HG03520 (cell line): ENCODE measurements at regions not wholly inside any gene's neighbourhood (a gene's known extent, or its start where the extent isn't known, plus 50 kb on each side); places are given as distances from the start of the nearest gene placed in this dataset.

Experiments
- ATAC-seq: cut with Tn5 transposase; IDR thresholded peaks from one replicate; pipeline ENCODE4 v1.9.1; 2021; ENCODE audit warnings: mild to moderate bottlenecking, moderate library complexity; ENCODE audit not compliant: unreplicated experiment

GRCh38 chr12:108029051-108029835, 99.8 kb upstream of the WSCD2 start:
- ATAC-seq: no peak

GRCh38 chr12:108033090-108033489, 96.0 kb upstream of the WSCD2 start:
- ATAC-seq: no peak

- ATAC-seq: no peak
Measured at GRCh38 chr12:108035372-108035771, 93.7 kb upstream of the WSCD2 start.

GRCh38 chr12:108037960-108038359, 91.1 kb upstream of the WSCD2 start:
- ATAC-seq: no peak

GRCh38 chr12:108039794-108040193, 89.3 kb upstream of the WSCD2 start:
- no peak for ATAC-seq

- ATAC-seq: no peak
Measured at GRCh38 chr12:108040947-108041346, 88.1 kb upstream of the WSCD2 start.

- no peak for ATAC-seq
Measured at GRCh38 chr12:108043286-108043685, 85.8 kb upstream of the WSCD2 start.

GRCh38 chr12:108043750-108044533, 85.1 kb upstream of the WSCD2 start:
- no peak for ATAC-seq

GRCh38 chr12:108046135-108046534, 83.0 kb upstream of the WSCD2 start:
- ATAC-seq: no peak

- no peak for ATAC-seq
Measured at GRCh38 chr12:108046650-108047049, 82.4 kb upstream of the WSCD2 start.

- ATAC-seq: no peak
Measured at GRCh38 chr12:108047071-108047550, 82.0 kb upstream of the WSCD2 start.

- no peak for ATAC-seq
Measured at GRCh38 chr12:108048686-108049085, 80.4 kb upstream of the WSCD2 start.

- no peak for ATAC-seq
Measured at GRCh38 chr12:108050696-108051095, 78.4 kb upstream of the WSCD2 start.

- ATAC-seq: no peak
Measured at GRCh38 chr12:108052260-108052659, 76.8 kb upstream of the WSCD2 start.

- ATAC-seq: no peak
Measured at GRCh38 chr12:108053512-108053911, 75.6 kb upstream of the WSCD2 start.

GRCh38 chr12:108054496-108054895, 74.6 kb upstream of the WSCD2 start:
- ATAC-seq: no peak

- ATAC-seq: no peak
Measured at GRCh38 chr12:108055141-108055540, 73.9 kb upstream of the WSCD2 start.

GRCh38 chr12:108060067-108060466, 69.0 kb upstream of the WSCD2 start:
- no peak for ATAC-seq

GRCh38 chr12:108060903-108061302, 68.2 kb upstream of the WSCD2 start:
- no peak for ATAC-seq

- ATAC-seq: no peak
Measured at GRCh38 chr12:108063192-108063591, 65.9 kb upstream of the WSCD2 start.

- no peak for ATAC-seq
Measured at GRCh38 chr12:108065069-108065468, 64.0 kb upstream of the WSCD2 start.
